CD14-positive monocyte (primary cell): ENCODE measurements at regions not wholly inside any gene's neighbourhood (a gene's known extent, or its start where the extent isn't known, plus 50 kb on each side); places are given as distances from the start of the nearest gene placed in this dataset.

Experiments
- DNase-seq, 3 donors: peaks; one replicate each; pipeline ENCODE4 v3.0.0-alpha.2; 2011 to 2022
- H2AFZ ChIP-seq: 2 replicates; pipeline ENCODE4 v1.6.0; 2012; ENCODE audit warnings: mild to moderate bottlenecking, low read depth, low read length, inconsistent platforms; ENCODE audit not compliant: insufficient read depth, poor library complexity, severe bottlenecking
- H3K27ac ChIP-seq, 2 donors: 1 replicate in 1 of 2; 2 replicates in 1 of 2; pipeline ENCODE4 v1.5.1; 2012 to 2013; ENCODE audit warnings: low read length in 2 of 2, control low read depth in 1 of 2, inconsistent platforms in 1 of 2, low read depth in 1 of 2, mild to moderate bottlenecking in 1 of 2
- H3K27me3 ChIP-seq, 2 donors: one replicate each; pipeline versions ENCODE4 v1.6.0 to v1.6.1; 2011 to 2013; ENCODE audit warnings: low read length in 2 of 2; ENCODE audit not compliant: control insufficient read depth in 2 of 2, insufficient read depth in 2 of 2
- H3K36me3 ChIP-seq, 2 donors: replicated peaks in 1 of 2; 1 replicate in 1 of 2; 2 replicates in 1 of 2; pipeline versions ENCODE4 v1.5.1 to v1.6.1; 2012 to 2013; ENCODE audit warnings: low read length in 2 of 2, control low read depth in 1 of 2, inconsistent platforms in 1 of 2, mild to moderate bottlenecking in 1 of 2; ENCODE audit not compliant: insufficient read depth in 2 of 2, control insufficient read depth in 1 of 2
- H3K4me1 ChIP-seq, 2 donors: 1 replicate in 1 of 2; 2 replicates in 1 of 2; pipeline versions ENCODE4 v1.5.1 to v1.6.1; 2012 to 2013; ENCODE audit warnings: low read length in 2 of 2, control low read depth in 1 of 2, inconsistent platforms in 1 of 2, mild to moderate bottlenecking in 1 of 2, moderate library complexity in 1 of 2; ENCODE audit not compliant: insufficient read depth in 2 of 2, control insufficient read depth in 1 of 2
- H3K4me2 ChIP-seq: replicated peaks from 2 replicates; pipeline ENCODE3; 2012; ENCODE audit warnings: low read length, moderate library complexity, mild to moderate bottlenecking; ENCODE audit not compliant: poor library complexity, severe bottlenecking; ENCODE audit errors: extremely low read depth
- H3K4me3 ChIP-seq, 3 experiments: fragments of 200-600 bp in 1 of 3; sonication (generic) in 1 of 3; replicated peaks in 1 of 3; 1 replicate in 2 of 3; 2 replicates in 1 of 3; pipeline ENCODE4 v1.5.1; 2011 to 2013; ENCODE audit warnings: low read length in 3 of 3, mild to moderate bottlenecking in 3 of 3, control low read depth in 2 of 3, low read depth in 2 of 3, inconsistent platforms in 1 of 3, moderate library complexity in 1 of 3
- H3K79me2 ChIP-seq: 2 replicates; pipeline ENCODE4 v1.6.0; 2012; ENCODE audit warnings: mild to moderate bottlenecking, control low read depth, inconsistent platforms, low read length, moderate library complexity; ENCODE audit not compliant: insufficient read depth
- H3K9ac ChIP-seq: 2 replicates; pipeline ENCODE4 v1.6.0; 2017; ENCODE audit warnings: low read length, mild to moderate bottlenecking; ENCODE audit not compliant: insufficient read depth, poor library complexity, severe bottlenecking
- H3K9me3 ChIP-seq, 2 donors: replicated peaks in 1 of 2; 1 replicate in 1 of 2; 2 replicates in 1 of 2; pipeline versions ENCODE4 v1.5.1 to v1.6.1; 2012 to 2013; ENCODE audit warnings: low read length in 2 of 2, control low read depth in 1 of 2; ENCODE audit not compliant: control insufficient read depth in 1 of 2, insufficient read depth in 1 of 2
- H4K20me1 ChIP-seq: 2 replicates; pipeline ENCODE4 v1.6.0; 2012; ENCODE audit warnings: mild to moderate bottlenecking, low read length, control low read depth, moderate library complexity; ENCODE audit not compliant: insufficient read depth
- H3K27ac Mint-ChIP-seq, 7 donors: one replicate each; pipeline ENCODE4 v1.8.0; 2020; ENCODE audit warnings: mild to moderate bottlenecking in 7 of 7, mixed read lengths in 7 of 7, moderate library complexity in 6 of 7, inconsistent platforms in 2 of 7
- H3K27me3 Mint-ChIP-seq, 3 donors: one replicate each; pipeline ENCODE4 v1.8.0; 2021 to 2022; ENCODE audit warnings: low read depth in 3 of 3, mild to moderate bottlenecking in 3 of 3, mixed read lengths in 3 of 3, moderate library complexity in 3 of 3, inconsistent platforms in 1 of 3
- H3K36me3 Mint-ChIP-seq, 2 donors: one replicate each; pipeline ENCODE4 v1.8.0; 2020; ENCODE audit warnings: mixed read lengths in 2 of 2, inconsistent platforms in 1 of 2, mild to moderate bottlenecking in 1 of 2
- H3K4me1 Mint-ChIP-seq: one replicate; pipeline ENCODE4 v1.8.0; 2020; ENCODE audit warnings: mild to moderate bottlenecking, mixed read lengths
- H3K4me3 Mint-ChIP-seq, 2 donors: one replicate each; pipeline ENCODE4 v1.8.0; 2020; ENCODE audit warnings: mild to moderate bottlenecking in 2 of 2, mixed read lengths in 2 of 2, moderate library complexity in 1 of 2
- H3K9me3 Mint-ChIP-seq, 7 donors: one replicate each; pipeline ENCODE4 v1.8.0; 2020 to 2022; ENCODE audit warnings: mixed read lengths in 7 of 7, mild to moderate bottlenecking in 6 of 7, moderate library complexity in 6 of 7, inconsistent platforms in 2 of 7
- CTCF ChIP-seq: fragments of 200-600 bp; IDR thresholded peaks from one replicate; pipeline ENCODE4 v1.8.0; 2022; ENCODE audit warnings: antibody characterized with exemption, mild to moderate bottlenecking
- WGBS: methylation state at CpG from one replicate; pipeline ENCODE4 v1.1.5; 2013; ENCODE audit warnings: missing lambda C conversion rate; ENCODE audit not compliant: insufficient coverage; 5-methylcytosine and 5-hydroxymethylcytosine counted together
- intact Hi-C, 2 donors: fragments of 100-400 bp; cut with micrococcal nuclease; formaldehyde crosslinking; loops; one replicate each; pipeline versions ENCODE4 v1.15.0 to v1.15.1; 2023

GRCh38 chr1:189644970-189645369 lies 832.7 kb downstream of the BRINP3 start:
- H3K79me2 ChIP-seq = no peaks in the 10 kb centered on the region
- H3K36me3 ChIP-seq = no peaks in the 10 kb centered on the region
- no peak for DNase-seq
- no peaks in the 10 kb centered on the region for H4K20me1 ChIP-seq
- no peaks in the 10 kb centered on the region for H3K4me1 Mint-ChIP-seq
- no peak overlapping the region for H3K9ac ChIP-seq
- H3K4me3 ChIP-seq = no peak overlapping the region
- no peaks in the 10 kb centered on the region for H3K9me3 ChIP-seq
- WGBS = 100% methylated on average over 3 of the region's 4 CpGs
- H3K9me3 Mint-ChIP-seq = peaks cover 0 to 6% (median 0%) of the 10 kb centered on the region in 7 donors
- no peak overlapping the region for H3K4me3 Mint-ChIP-seq
- intact Hi-C loops = no loop called here
- H3K27ac ChIP-seq = no peak overlapping the region
- no peak overlapping the region for H2AFZ ChIP-seq
- no peaks in the 10 kb centered on the region for H3K27me3 Mint-ChIP-seq
- no peaks in the 10 kb centered on the region for H3K27me3 ChIP-seq
- no peak for TF ChIP-seq CTCF
- no peaks in the 10 kb centered on the region for H3K36me3 Mint-ChIP-seq
- no peak overlapping the region for H3K4me2 ChIP-seq
- no peaks in the 10 kb centered on the region for H3K4me1 ChIP-seq
- no peak overlapping the region for H3K27ac Mint-ChIP-seq

GRCh38 chr1:189646066-189646465 lies 831.6 kb downstream of the BRINP3 start:
- Histone ChIP-seq H3K4me3 (no peak overlapping the region), H3K79me2 (no peaks in the 10 kb centered on the region), H4K20me1 (no peaks in the 10 kb centered on the region), H3K27ac (no peak overlapping the region), H3K27me3 (no peaks in the 10 kb centered on the region), H3K9ac (no peak overlapping the region), H2AFZ (no peak overlapping the region), H3K36me3 (no peaks in the 10 kb centered on the region), H3K4me1 (no peaks in the 10 kb centered on the region), H3K9me3 (no peaks in the 10 kb centered on the region), H3K4me2 (no peak overlapping the region)
- intact Hi-C loops = no loop called here
- H3K27ac Mint-ChIP-seq = no peak overlapping the region
- H3K9me3 Mint-ChIP-seq = peaks cover 0 to 7% (median 3%) of the 10 kb centered on the region in 7 donors
- H3K27me3 Mint-ChIP-seq = no peaks in the 10 kb centered on the region
- H3K36me3 Mint-ChIP-seq = no peaks in the 10 kb centered on the region
- WGBS = no CpG with 5 or more reads among the region's 1 CpG
- no peak for TF ChIP-seq CTCF
- no peak overlapping the region for H3K4me3 Mint-ChIP-seq
- DNase-seq = no peak
- H3K4me1 Mint-ChIP-seq = no peaks in the 10 kb centered on the region
